GM23338 (cell line): ENCODE measurements at regions not wholly inside any gene's neighbourhood (a gene's known extent, or its start where the extent isn't known, plus 50 kb on each side); places are given as distances from the start of the nearest gene placed in this dataset.

ENCODE experiments used
- EZH2 ChIP-seq: fragments of 200-600 bp; sonication (generic); IDR thresholded peaks from one replicate; pipeline ENCODE4 v1.8.0; 2017; ENCODE audit warnings: antibody characterized with exemption, mild to moderate bottlenecking, low read depth; ENCODE audit not compliant: unreplicated experiment
- TF ChIP-seq, protein P1 (sequence below), 2 experiments: fragments of 200-600 bp in 1 of 2; sonication (generic) in 1 of 2; conservative IDR thresholded peaks; 2 replicates each; pipeline versions ENCODE4 v1.5.1 to v1.6.1; 2016 to 2017; ENCODE audit warnings: antibody characterized with exemption in 2 of 2, low read depth in 2 of 2, mild to moderate bottlenecking in 2 of 2, moderate library complexity in 1 of 2
- TF ChIP-seq, protein P2 (sequence below): IDR thresholded peaks from one replicate; pipeline ENCODE4 v1.6.1; 2018; ENCODE audit warnings: antibody characterized with exemption; ENCODE audit not compliant: unreplicated experiment

DNA sequence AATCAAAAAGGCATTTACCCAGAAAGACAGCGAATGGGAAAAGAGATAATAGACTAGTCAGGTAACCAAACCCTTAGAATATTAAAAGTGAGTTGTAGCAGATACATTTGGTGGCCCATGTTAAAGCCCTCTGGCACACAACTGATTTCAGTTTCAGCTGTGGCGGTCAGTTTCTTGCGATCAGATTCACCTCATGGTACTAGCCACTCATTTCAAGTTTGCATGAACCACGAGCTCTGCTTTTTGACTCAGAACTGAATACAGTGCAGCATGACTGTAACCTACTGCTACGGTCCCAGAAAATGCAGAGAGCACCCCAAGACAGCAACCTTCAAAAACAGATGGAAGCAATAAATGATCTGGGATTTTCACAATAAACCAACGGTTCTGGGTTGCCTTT is 919.1 kb upstream of the PCDH10 start:
- TF ChIP-seq, protein P1, sequence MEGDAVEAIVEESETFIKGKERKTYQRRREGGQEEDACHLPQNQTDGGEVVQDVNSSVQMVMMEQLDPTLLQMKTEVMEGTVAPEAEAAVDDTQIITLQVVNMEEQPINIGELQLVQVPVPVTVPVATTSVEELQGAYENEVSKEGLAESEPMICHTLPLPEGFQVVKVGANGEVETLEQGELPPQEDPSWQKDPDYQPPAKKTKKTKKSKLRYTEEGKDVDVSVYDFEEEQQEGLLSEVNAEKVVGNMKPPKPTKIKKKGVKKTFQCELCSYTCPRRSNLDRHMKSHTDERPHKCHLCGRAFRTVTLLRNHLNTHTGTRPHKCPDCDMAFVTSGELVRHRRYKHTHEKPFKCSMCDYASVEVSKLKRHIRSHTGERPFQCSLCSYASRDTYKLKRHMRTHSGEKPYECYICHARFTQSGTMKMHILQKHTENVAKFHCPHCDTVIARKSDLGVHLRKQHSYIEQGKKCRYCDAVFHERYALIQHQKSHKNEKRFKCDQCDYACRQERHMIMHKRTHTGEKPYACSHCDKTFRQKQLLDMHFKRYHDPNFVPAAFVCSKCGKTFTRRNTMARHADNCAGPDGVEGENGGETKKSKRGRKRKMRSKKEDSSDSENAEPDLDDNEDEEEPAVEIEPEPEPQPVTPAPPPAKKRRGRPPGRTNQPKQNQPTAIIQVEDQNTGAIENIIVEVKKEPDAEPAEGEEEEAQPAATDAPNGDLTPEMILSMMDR (conservative IDR thresholded peaks at IDR 0.05; ENCODE audit: low read depth in 2 of 2): no peak
- TF ChIP-seq EZH2: no peak
- TF ChIP-seq, protein P2, sequence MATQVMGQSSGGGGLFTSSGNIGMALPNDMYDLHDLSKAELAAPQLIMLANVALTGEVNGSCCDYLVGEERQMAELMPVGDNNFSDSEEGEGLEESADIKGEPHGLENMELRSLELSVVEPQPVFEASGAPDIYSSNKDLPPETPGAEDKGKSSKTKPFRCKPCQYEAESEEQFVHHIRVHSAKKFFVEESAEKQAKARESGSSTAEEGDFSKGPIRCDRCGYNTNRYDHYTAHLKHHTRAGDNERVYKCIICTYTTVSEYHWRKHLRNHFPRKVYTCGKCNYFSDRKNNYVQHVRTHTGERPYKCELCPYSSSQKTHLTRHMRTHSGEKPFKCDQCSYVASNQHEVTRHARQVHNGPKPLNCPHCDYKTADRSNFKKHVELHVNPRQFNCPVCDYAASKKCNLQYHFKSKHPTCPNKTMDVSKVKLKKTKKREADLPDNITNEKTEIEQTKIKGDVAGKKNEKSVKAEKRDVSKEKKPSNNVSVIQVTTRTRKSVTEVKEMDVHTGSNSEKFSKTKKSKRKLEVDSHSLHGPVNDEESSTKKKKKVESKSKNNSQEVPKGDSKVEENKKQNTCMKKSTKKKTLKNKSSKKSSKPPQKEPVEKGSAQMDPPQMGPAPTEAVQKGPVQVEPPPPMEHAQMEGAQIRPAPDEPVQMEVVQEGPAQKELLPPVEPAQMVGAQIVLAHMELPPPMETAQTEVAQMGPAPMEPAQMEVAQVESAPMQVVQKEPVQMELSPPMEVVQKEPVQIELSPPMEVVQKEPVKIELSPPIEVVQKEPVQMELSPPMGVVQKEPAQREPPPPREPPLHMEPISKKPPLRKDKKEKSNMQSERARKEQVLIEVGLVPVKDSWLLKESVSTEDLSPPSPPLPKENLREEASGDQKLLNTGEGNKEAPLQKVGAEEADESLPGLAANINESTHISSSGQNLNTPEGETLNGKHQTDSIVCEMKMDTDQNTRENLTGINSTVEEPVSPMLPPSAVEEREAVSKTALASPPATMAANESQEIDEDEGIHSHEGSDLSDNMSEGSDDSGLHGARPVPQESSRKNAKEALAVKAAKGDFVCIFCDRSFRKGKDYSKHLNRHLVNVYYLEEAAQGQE: no peak
